MCF 10A (cell line): ENCODE measurements at regions not wholly inside any gene's neighbourhood (a gene's known extent, or its start where the extent isn't known, plus 50 kb on each side); places are given as distances from the start of the nearest gene placed in this dataset.
A peak's percentile ranks its signal among the peaks of the same experiment; 100 is the strongest.

Source experiments
- BruUV-seq: library from RNA; stranded (reverse); fragments of 400-500 nt; replicated peaks from 2 replicates; lab custom pipeline; 2021; lab: Mats Ljungman, UMichigan
- CTCF ChIA-PET: fragments of 300-600 bp; sonication (Branson Sonifier 250); formaldehyde crosslinking; extraction: SDS; loops from one replicate; lab custom pipeline; 2021; ENCODE audit warnings: antibody characterized with exemption, inconsistent platforms; lab: Yijun Ruan, JAX
- POLR2A ChIA-PET: fragments of 300-600, 350-650 bp; sonication (Branson Sonifier 250); formaldehyde crosslinking; extraction: SDS; loops from one replicate; lab custom pipeline; 2020; ENCODE audit warnings: antibody characterized with exemption, inconsistent platforms; lab: Yijun Ruan, JAX
- DNase-seq: peaks from one replicate; pipeline ENCODE4 v3.0.0-alpha.2; 2018; ENCODE audit not compliant: unreplicated experiment
- H3K27ac Mint-ChIP-seq: one replicate; pipeline ENCODE4 v1.8.0; 2022; ENCODE audit warnings: mild to moderate bottlenecking, low read depth, mixed read lengths; ENCODE audit not compliant: unreplicated experiment
- H3K27me3 Mint-ChIP-seq: one replicate; pipeline ENCODE4 v1.8.0; 2022; ENCODE audit warnings: mixed read lengths; ENCODE audit not compliant: insufficient read depth, unreplicated experiment
- H3K36me3 Mint-ChIP-seq: one replicate; pipeline ENCODE4 v1.8.0; 2022; ENCODE audit warnings: mild to moderate bottlenecking, moderate library complexity, mixed read lengths; ENCODE audit not compliant: insufficient read depth, unreplicated experiment
- H3K4me1 Mint-ChIP-seq: one replicate; pipeline ENCODE4 v1.8.0; 2022; ENCODE audit warnings: mixed read lengths; ENCODE audit not compliant: insufficient read depth, unreplicated experiment
- H3K4me3 Mint-ChIP-seq: one replicate; pipeline ENCODE4 v1.8.0; 2022; ENCODE audit warnings: mild to moderate bottlenecking, moderate library complexity, mixed read lengths; ENCODE audit not compliant: unreplicated experiment
- H3K9me3 Mint-ChIP-seq: one replicate; pipeline ENCODE4 v1.8.0; 2022; ENCODE audit warnings: mixed read lengths; ENCODE audit not compliant: unreplicated experiment
- intact Hi-C: fragments of 100-400 bp; cut with micrococcal nuclease; formaldehyde crosslinking; loops from 2 replicates; pipeline ENCODE4 v1.14.1; 2022
- TF ChIP-seq, protein P1 (sequence below): fragments of 200-600 bp; IDR thresholded peaks from one replicate; pipeline ENCODE4 v1.8.0; 2022; ENCODE audit warnings: antibody characterized with exemption, mild to moderate bottlenecking; ENCODE audit not compliant: unreplicated experiment

GRCh38 chr10:35916791-35917190, 274.7 kb upstream of the FZD8 start:
- no TSS peak for BruUV-seq
- H3K27me3 Mint-ChIP-seq: no peaks in the 10 kb centered on the region
- ChIA-PET POLR2A (no interaction called here), CTCF (interaction anchor here (0.9 kb wide), 1 partner anchor 79 kb away, joined by 3 read pairs; no protein-coding TSS in a partner anchor)
- H3K27ac Mint-ChIP-seq: no peak overlapping the region
- intact Hi-C loops: loop anchor here (5.0 kb wide), 1 partner anchor 1941 kb away; the partner anchor contains the start of gene ZNF248
- H3K9me3 Mint-ChIP-seq: no peaks in the 10 kb centered on the region
- peaks cover 13% of the 10 kb centered on the region for H3K4me1 Mint-ChIP-seq
- no peak overlapping the region for H3K4me3 Mint-ChIP-seq
- TF ChIP-seq, protein P1, sequence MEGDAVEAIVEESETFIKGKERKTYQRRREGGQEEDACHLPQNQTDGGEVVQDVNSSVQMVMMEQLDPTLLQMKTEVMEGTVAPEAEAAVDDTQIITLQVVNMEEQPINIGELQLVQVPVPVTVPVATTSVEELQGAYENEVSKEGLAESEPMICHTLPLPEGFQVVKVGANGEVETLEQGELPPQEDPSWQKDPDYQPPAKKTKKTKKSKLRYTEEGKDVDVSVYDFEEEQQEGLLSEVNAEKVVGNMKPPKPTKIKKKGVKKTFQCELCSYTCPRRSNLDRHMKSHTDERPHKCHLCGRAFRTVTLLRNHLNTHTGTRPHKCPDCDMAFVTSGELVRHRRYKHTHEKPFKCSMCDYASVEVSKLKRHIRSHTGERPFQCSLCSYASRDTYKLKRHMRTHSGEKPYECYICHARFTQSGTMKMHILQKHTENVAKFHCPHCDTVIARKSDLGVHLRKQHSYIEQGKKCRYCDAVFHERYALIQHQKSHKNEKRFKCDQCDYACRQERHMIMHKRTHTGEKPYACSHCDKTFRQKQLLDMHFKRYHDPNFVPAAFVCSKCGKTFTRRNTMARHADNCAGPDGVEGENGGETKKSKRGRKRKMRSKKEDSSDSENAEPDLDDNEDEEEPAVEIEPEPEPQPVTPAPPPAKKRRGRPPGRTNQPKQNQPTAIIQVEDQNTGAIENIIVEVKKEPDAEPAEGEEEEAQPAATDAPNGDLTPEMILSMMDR: no peak
- DNase-seq: no peak
- H3K36me3 Mint-ChIP-seq: no peaks in the 10 kb centered on the region

DNA sequence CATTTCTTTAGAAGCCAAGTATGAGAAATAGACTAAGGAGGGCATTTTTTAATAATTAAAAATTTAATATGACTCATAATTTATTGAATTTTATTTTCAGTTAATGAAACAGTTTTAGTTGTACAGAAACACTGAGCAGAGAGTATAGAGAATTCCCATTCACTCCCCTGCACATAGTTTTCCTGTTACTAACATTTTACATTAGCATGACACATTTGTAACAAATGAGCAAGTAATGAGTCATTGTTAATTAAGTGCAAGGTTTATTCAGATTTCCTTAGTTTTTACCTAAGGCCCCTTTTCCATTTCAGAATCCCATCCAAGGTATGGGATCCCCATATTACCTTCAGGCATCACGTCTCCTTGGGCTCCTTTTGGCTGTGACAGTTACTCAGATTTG, 271.5 kb upstream of the FZD8 start:
- H3K36me3 Mint-ChIP-seq: no peaks in the 10 kb centered on the region
- no peaks in the 10 kb centered on the region for H3K27me3 Mint-ChIP-seq
- CTCF ChIA-PET: interaction anchor here (0.7 kb wide), 1 partner anchor 671 kb away, joined by 3 read pairs; no protein-coding TSS in a partner anchor
- no TSS peak for BruUV-seq
- no peak overlapping the region for H3K27ac Mint-ChIP-seq
- no peaks in the 10 kb centered on the region for H3K9me3 Mint-ChIP-seq
- intact Hi-C loops: loop anchor here (2.0 kb wide), 1 partner anchor 273 kb away; no protein-coding TSS in a partner anchor
- TF ChIP-seq, protein P1: no peak
- H3K4me1 Mint-ChIP-seq: peaks cover 35% of the 10 kb centered on the region
- no peak overlapping the region for H3K4me3 Mint-ChIP-seq
- POLR2A ChIA-PET: interaction anchor here (1.0 to 1.3 kb wide), 3 partner anchors 17 to 29 kb away, joined by 3 to 11 read pairs (median 3); no protein-coding TSS in a partner anchor
- peak; percentile 33 for DNase-seq

DNA sequence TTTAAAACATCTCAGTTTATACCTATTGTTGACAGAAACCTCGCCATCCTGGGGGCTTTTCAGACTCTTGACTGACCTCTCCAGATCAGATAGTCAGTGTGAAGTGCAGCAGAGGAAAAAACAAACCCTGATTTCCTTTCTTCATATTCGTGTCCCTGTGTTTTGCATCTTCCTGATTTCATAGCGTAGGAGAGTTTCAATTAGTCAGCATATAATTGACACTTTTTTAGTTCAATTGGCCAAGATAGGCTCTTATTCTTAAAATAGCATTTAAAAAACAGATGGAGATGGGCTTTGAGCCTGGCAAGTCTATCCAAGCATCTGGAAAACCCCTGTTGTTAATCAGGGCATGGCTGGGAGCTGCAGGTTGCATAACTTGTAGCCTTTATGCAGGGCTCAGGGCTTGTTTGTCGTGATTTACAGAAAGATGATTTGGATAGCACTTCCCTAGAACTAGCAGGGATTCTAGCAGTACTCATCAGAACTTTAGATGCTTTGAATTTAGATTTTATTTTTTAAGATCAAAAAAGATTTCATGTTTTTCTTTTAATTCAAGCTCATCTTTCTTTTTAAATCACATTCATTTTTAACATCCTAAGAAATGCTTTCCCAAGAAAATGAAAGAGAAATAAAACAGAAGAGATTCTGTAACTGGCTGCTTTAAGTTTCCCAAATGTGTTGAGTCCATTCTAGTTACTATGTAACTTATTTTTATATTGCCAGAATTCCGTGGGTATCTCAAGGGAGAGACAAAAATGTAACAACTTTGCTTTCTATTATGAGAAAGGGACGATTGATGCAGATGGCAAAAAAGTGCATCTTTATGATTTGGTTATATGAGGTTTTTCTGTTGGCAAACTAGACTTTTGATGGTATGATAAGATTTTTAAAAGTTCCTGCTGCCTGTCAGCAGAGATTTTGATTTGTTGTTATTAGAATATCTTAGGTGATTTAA, 270.8 kb upstream of the FZD8 start:
- Mint-ChIP-seq H3K27me3 (no peaks in the 10 kb centered on the region), H3K4me3 (no peak overlapping the region), H3K36me3 (no peaks in the 10 kb centered on the region), H3K27ac (no peak overlapping the region), H3K4me1 (peaks cover 35% of the 10 kb centered on the region), H3K9me3 (no peaks in the 10 kb centered on the region)
- ChIA-PET POLR2A (interaction anchor here (1.0 to 2.0 kb wide), 4 partner anchors 16 to 344 kb away, joined by 3 to 11 read pairs (median 4); no protein-coding TSS in a partner anchor), CTCF (interaction anchor here (0.7 kb wide), 1 partner anchor 671 kb away, joined by 3 read pairs; no protein-coding TSS in a partner anchor)
- intact Hi-C loops: loop anchor here (2.0 kb wide), 1 partner anchor 272 kb away; no protein-coding TSS in a partner anchor
- BruUV-seq: no TSS peak
- DNase-seq: peak; percentile 64
- TF ChIP-seq, protein P1: no peak

DNA sequence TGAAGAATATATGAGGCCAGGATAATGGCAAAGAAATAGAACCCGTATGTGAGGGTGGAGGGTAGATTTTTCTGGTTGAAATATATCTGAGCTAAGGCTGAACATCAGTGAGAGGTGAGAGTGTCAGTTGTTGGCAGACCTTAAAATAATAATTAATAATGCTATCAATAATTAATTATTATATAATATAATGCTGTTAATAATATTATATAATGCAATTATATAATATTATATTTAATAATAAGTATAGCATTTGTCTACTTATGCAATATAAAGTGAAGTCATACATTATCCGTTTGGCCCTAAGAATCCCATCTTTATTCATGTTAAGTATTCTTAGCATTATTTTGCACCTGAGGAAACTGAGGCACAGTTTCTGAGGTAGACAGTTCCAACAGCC, 269.9 kb upstream of the FZD8 start:
- no TSS peak for BruUV-seq
- CTCF ChIA-PET: no interaction called here
- Mint-ChIP-seq H3K27ac (no peak overlapping the region), H3K4me3 (no peak overlapping the region), H3K9me3 (no peaks in the 10 kb centered on the region), H3K4me1 (peaks cover 35% of the 10 kb centered on the region), H3K36me3 (no peaks in the 10 kb centered on the region), H3K27me3 (no peaks in the 10 kb centered on the region)
- TF ChIP-seq, protein P1: no peak
- intact Hi-C loops: loop anchor here (2.0 kb wide), 1 partner anchor 271 kb away; no protein-coding TSS in a partner anchor
- DNase-seq: no peak
- POLR2A ChIA-PET: interaction anchor here (0.7 to 2.0 kb wide), 2 partner anchors 344 to 1451 kb away, joined by 3 to 4 read pairs; no protein-coding TSS in a partner anchor
